Smooth muscle cell (in vitro differentiated cells): ENCODE measurements at regions not wholly inside any gene's neighbourhood (a gene's known extent, or its start where the extent isn't known, plus 50 kb on each side); places are given as distances from the start of the nearest gene placed in this dataset.

Experiments
- DNase-seq: peaks from one replicate; lab custom pipeline; 2025; ENCODE audit not compliant: unreplicated experiment; lab: John Stamatoyannopoulos, UW
- H2AFZ ChIP-seq: fragments of 200-600 bp; sonication (generic); 2 replicates; pipeline ENCODE4 v1.6.0; 2016; ENCODE audit warnings: antibody characterized with exemption, low read depth, mild to moderate bottlenecking
- H3F3A ChIP-seq: fragments of 200-600 bp; sonication (generic); 2 replicates; pipeline ENCODE4 v1.6.0; 2017; ENCODE audit warnings: antibody characterized with exemption, low read depth
- H3K27ac ChIP-seq: fragments of 200-600 bp; sonication (generic); 2 replicates; pipeline ENCODE4 v1.5.1; 2016; ENCODE audit warnings: low read depth, mild to moderate bottlenecking
- H3K27me3 ChIP-seq: fragments of 200-600 bp; sonication (generic); 2 replicates; pipeline ENCODE4 v1.6.1; 2016; ENCODE audit warnings: low read depth, mild to moderate bottlenecking
- H3K36me3 ChIP-seq: fragments of 200-600 bp; sonication (generic); 2 replicates; pipeline ENCODE4 v1.5.1; 2016; ENCODE audit warnings: low read depth
- H3K4me1 ChIP-seq: fragments of 200-600 bp; sonication (generic); 2 replicates; pipeline ENCODE4 v1.5.1; 2016; ENCODE audit warnings: low read depth
- H3K4me2 ChIP-seq: fragments of 200-600 bp; sonication (generic); 2 replicates; pipeline ENCODE4 v1.6.0; 2016; ENCODE audit warnings: mild to moderate bottlenecking
- H3K4me3 ChIP-seq: fragments of 200-600 bp; sonication (generic); 2 replicates; pipeline ENCODE4 v1.5.1; 2016; ENCODE audit warnings: mild to moderate bottlenecking
- H3K79me2 ChIP-seq: fragments of 200-600 bp; sonication (generic); 2 replicates; pipeline ENCODE4 v1.6.0; 2016; ENCODE audit warnings: low read depth, mild to moderate bottlenecking
- H3K9ac ChIP-seq: fragments of 200-600 bp; sonication (generic); 2 replicates; pipeline ENCODE4 v1.6.0; 2016; ENCODE audit warnings: low read depth
- H3K9me3 ChIP-seq: fragments of 200-600 bp; sonication (generic); replicated peaks from 2 replicates; pipeline ENCODE4 v1.5.1; 2016; ENCODE audit warnings: low read depth
- H4K20me1 ChIP-seq: fragments of 200-600 bp; sonication (generic); 2 replicates; pipeline ENCODE4 v1.6.0; 2016; ENCODE audit warnings: low read depth
- CTCF ChIP-seq: fragments of 200-600 bp; sonication (generic); IDR thresholded peaks from 2 replicates; pipeline ENCODE4 v1.5.1; 2017; ENCODE audit warnings: borderline replicate concordance, mild to moderate bottlenecking, antibody characterized with exemption; ENCODE audit not compliant: insufficient read depth, poor library complexity, severe bottlenecking
- WGBS: methylation state at CpG from one replicate; pipeline ENCODE4 v1.1.7; 2016; ENCODE audit warnings: low lambda C conversion rate; 5-methylcytosine and 5-hydroxymethylcytosine counted together

- Histone ChIP-seq H3F3A (no peaks in the 10 kb centered on the region), H3K36me3 (no peaks in the 10 kb centered on the region), H2AFZ (no peak overlapping the region), H3K9ac (no peak overlapping the region), H3K4me2 (no peak overlapping the region), H3K9me3 (peaks cover 8% of the 10 kb centered on the region), H3K27ac (no peak overlapping the region), H3K27me3 (no peaks in the 10 kb centered on the region), H3K4me1 (no peaks in the 10 kb centered on the region), H3K4me3 (no peak overlapping the region), H4K20me1 (no peaks in the 10 kb centered on the region), H3K79me2 (no peaks in the 10 kb centered on the region)
- WGBS: 80% methylated on average over 2 of the region's 2 CpGs
- no peak for TF ChIP-seq CTCF
- DNase-seq: no peak
Measured at GRCh38 chr5:105088961-105089360, 1526.4 kb upstream of the NUDT12 start.

GRCh38 chr5:105088102-105088501 is 1525.5 kb upstream of the NUDT12 start:
- Histone ChIP-seq H3K4me3 (no peak overlapping the region), H3K9me3 (peaks cover 8% of the 10 kb centered on the region), H3K79me2 (no peaks in the 10 kb centered on the region), H4K20me1 (no peaks in the 10 kb centered on the region), H3K27ac (no peak overlapping the region), H3K36me3 (no peaks in the 10 kb centered on the region), H3K9ac (no peak overlapping the region), H3K27me3 (no peaks in the 10 kb centered on the region), H3K4me1 (no peaks in the 10 kb centered on the region), H2AFZ (no peak overlapping the region), H3F3A (no peaks in the 10 kb centered on the region), H3K4me2 (no peak overlapping the region)
- no peak for TF ChIP-seq CTCF
- no peak for DNase-seq
- WGBS: 94% methylated on average over 3 of the region's 3 CpGs

- Histone ChIP-seq H3K4me3 (no peak overlapping the region), H3K9me3 (peaks cover 6% of the 10 kb centered on the region), H3K79me2 (no peaks in the 10 kb centered on the region), H3K4me2 (no peak overlapping the region), H3K27me3 (no peaks in the 10 kb centered on the region), H3K9ac (no peak overlapping the region), H4K20me1 (no peaks in the 10 kb centered on the region), H3F3A (no peaks in the 10 kb centered on the region), H2AFZ (no peak overlapping the region), H3K27ac (no peak overlapping the region), H3K36me3 (no peaks in the 10 kb centered on the region), H3K4me1 (no peaks in the 10 kb centered on the region)
- no peak for DNase-seq
- WGBS: 100% methylated on average over 1 of the region's 1 CpG
- no peak for TF ChIP-seq CTCF
Measured at GRCh38 chr5:105057893-105058292, 1495.3 kb upstream of the NUDT12 start.

- no peaks in the 10 kb centered on the region for H3K27me3 ChIP-seq
- DNase-seq: no peak
- WGBS: 91% methylated on average over 3 of the region's 3 CpGs
- H3K36me3 ChIP-seq: no peaks in the 10 kb centered on the region
- no peak overlapping the region for H3K27ac ChIP-seq
- H3F3A ChIP-seq: no peaks in the 10 kb centered on the region
- H3K4me1 ChIP-seq: no peaks in the 10 kb centered on the region
- no peaks in the 10 kb centered on the region for H4K20me1 ChIP-seq
- H3K4me3 ChIP-seq: no peak overlapping the region
- TF ChIP-seq CTCF: no peak
- H2AFZ ChIP-seq: no peak overlapping the region
- peaks cover 6% of the 10 kb centered on the region for H3K9me3 ChIP-seq
- H3K4me2 ChIP-seq: no peak overlapping the region
- no peak overlapping the region for H3K9ac ChIP-seq
- no peaks in the 10 kb centered on the region for H3K79me2 ChIP-seq
Measured at GRCh38 chr5:105057001-105057436, 1494.4 kb upstream of the NUDT12 start.
